CD14-positive monocyte (primary cell): ENCODE measurements at regions not wholly inside any gene's neighbourhood (a gene's known extent, or its start where the extent isn't known, plus 50 kb on each side); places are given as distances from the start of the nearest gene placed in this dataset.

Experiments used
- DNase-seq, 3 donors: peaks; one replicate each; pipeline ENCODE4 v3.0.0-alpha.2; 2011 to 2022
- H2AFZ ChIP-seq: 2 replicates; pipeline ENCODE4 v1.6.0; 2012; ENCODE audit warnings: mild to moderate bottlenecking, low read depth, low read length, inconsistent platforms; ENCODE audit not compliant: insufficient read depth, poor library complexity, severe bottlenecking
- H3K27ac ChIP-seq, 2 donors: 1 replicate in 1 of 2; 2 replicates in 1 of 2; pipeline ENCODE4 v1.5.1; 2012 to 2013; ENCODE audit warnings: low read length in 2 of 2, control low read depth in 1 of 2, inconsistent platforms in 1 of 2, low read depth in 1 of 2, mild to moderate bottlenecking in 1 of 2
- H3K27me3 ChIP-seq, 2 donors: one replicate each; pipeline versions ENCODE4 v1.6.0 to v1.6.1; 2011 to 2013; ENCODE audit warnings: low read length in 2 of 2; ENCODE audit not compliant: control insufficient read depth in 2 of 2, insufficient read depth in 2 of 2
- H3K36me3 ChIP-seq, 2 donors: replicated peaks in 1 of 2; 1 replicate in 1 of 2; 2 replicates in 1 of 2; pipeline versions ENCODE4 v1.5.1 to v1.6.1; 2012 to 2013; ENCODE audit warnings: low read length in 2 of 2, control low read depth in 1 of 2, inconsistent platforms in 1 of 2, mild to moderate bottlenecking in 1 of 2; ENCODE audit not compliant: insufficient read depth in 2 of 2, control insufficient read depth in 1 of 2
- H3K4me1 ChIP-seq, 2 donors: 1 replicate in 1 of 2; 2 replicates in 1 of 2; pipeline versions ENCODE4 v1.5.1 to v1.6.1; 2012 to 2013; ENCODE audit warnings: low read length in 2 of 2, control low read depth in 1 of 2, inconsistent platforms in 1 of 2, mild to moderate bottlenecking in 1 of 2, moderate library complexity in 1 of 2; ENCODE audit not compliant: insufficient read depth in 2 of 2, control insufficient read depth in 1 of 2
- H3K4me2 ChIP-seq: replicated peaks from 2 replicates; pipeline ENCODE3; 2012; ENCODE audit warnings: low read length, moderate library complexity, mild to moderate bottlenecking; ENCODE audit not compliant: poor library complexity, severe bottlenecking; ENCODE audit errors: extremely low read depth
- H3K4me3 ChIP-seq, 3 experiments: fragments of 200-600 bp in 1 of 3; sonication (generic) in 1 of 3; replicated peaks in 1 of 3; 1 replicate in 2 of 3; 2 replicates in 1 of 3; pipeline ENCODE4 v1.5.1; 2011 to 2013; ENCODE audit warnings: low read length in 3 of 3, mild to moderate bottlenecking in 3 of 3, control low read depth in 2 of 3, low read depth in 2 of 3, inconsistent platforms in 1 of 3, moderate library complexity in 1 of 3
- H3K79me2 ChIP-seq: 2 replicates; pipeline ENCODE4 v1.6.0; 2012; ENCODE audit warnings: mild to moderate bottlenecking, control low read depth, inconsistent platforms, low read length, moderate library complexity; ENCODE audit not compliant: insufficient read depth
- H3K9ac ChIP-seq: 2 replicates; pipeline ENCODE4 v1.6.0; 2017; ENCODE audit warnings: low read length, mild to moderate bottlenecking; ENCODE audit not compliant: insufficient read depth, poor library complexity, severe bottlenecking
- H3K9me3 ChIP-seq, 2 donors: replicated peaks in 1 of 2; 1 replicate in 1 of 2; 2 replicates in 1 of 2; pipeline versions ENCODE4 v1.5.1 to v1.6.1; 2012 to 2013; ENCODE audit warnings: low read length in 2 of 2, control low read depth in 1 of 2; ENCODE audit not compliant: control insufficient read depth in 1 of 2, insufficient read depth in 1 of 2
- H4K20me1 ChIP-seq: 2 replicates; pipeline ENCODE4 v1.6.0; 2012; ENCODE audit warnings: mild to moderate bottlenecking, low read length, control low read depth, moderate library complexity; ENCODE audit not compliant: insufficient read depth
- H3K27ac Mint-ChIP-seq, 7 donors: one replicate each; pipeline ENCODE4 v1.8.0; 2020; ENCODE audit warnings: mild to moderate bottlenecking in 7 of 7, mixed read lengths in 7 of 7, moderate library complexity in 6 of 7, inconsistent platforms in 2 of 7
- H3K27me3 Mint-ChIP-seq, 3 donors: one replicate each; pipeline ENCODE4 v1.8.0; 2021 to 2022; ENCODE audit warnings: low read depth in 3 of 3, mild to moderate bottlenecking in 3 of 3, mixed read lengths in 3 of 3, moderate library complexity in 3 of 3, inconsistent platforms in 1 of 3
- H3K36me3 Mint-ChIP-seq, 2 donors: one replicate each; pipeline ENCODE4 v1.8.0; 2020; ENCODE audit warnings: mixed read lengths in 2 of 2, inconsistent platforms in 1 of 2, mild to moderate bottlenecking in 1 of 2
- H3K4me1 Mint-ChIP-seq: one replicate; pipeline ENCODE4 v1.8.0; 2020; ENCODE audit warnings: mild to moderate bottlenecking, mixed read lengths
- H3K4me3 Mint-ChIP-seq, 2 donors: one replicate each; pipeline ENCODE4 v1.8.0; 2020; ENCODE audit warnings: mild to moderate bottlenecking in 2 of 2, mixed read lengths in 2 of 2, moderate library complexity in 1 of 2
- H3K9me3 Mint-ChIP-seq, 7 donors: one replicate each; pipeline ENCODE4 v1.8.0; 2020 to 2022; ENCODE audit warnings: mixed read lengths in 7 of 7, mild to moderate bottlenecking in 6 of 7, moderate library complexity in 6 of 7, inconsistent platforms in 2 of 7
- CTCF ChIP-seq: fragments of 200-600 bp; IDR thresholded peaks from one replicate; pipeline ENCODE4 v1.8.0; 2022; ENCODE audit warnings: antibody characterized with exemption, mild to moderate bottlenecking
- WGBS: methylation state at CpG from one replicate; pipeline ENCODE4 v1.1.5; 2013; ENCODE audit warnings: missing lambda C conversion rate; ENCODE audit not compliant: insufficient coverage; 5-methylcytosine and 5-hydroxymethylcytosine counted together
- intact Hi-C, 2 donors: fragments of 100-400 bp; cut with micrococcal nuclease; formaldehyde crosslinking; loops; one replicate each; pipeline versions ENCODE4 v1.15.0 to v1.15.1; 2023

GRCh38 chr6:98037571-98037970 lies 754.6 kb upstream of the MMS22L start:
- Mint-ChIP-seq H3K4me1 (no peaks in the 10 kb centered on the region), H3K4me3 (no peak overlapping the region), H3K27me3 (peaks cover 0 to 1% (median 0%) of the 10 kb centered on the region in 3 donors), H3K36me3 (no peaks in the 10 kb centered on the region), H3K27ac (no peak overlapping the region), H3K9me3 (no peaks in the 10 kb centered on the region)
- H3K36me3 ChIP-seq, result no peaks in the 10 kb centered on the region
- TF ChIP-seq CTCF, result no peak
- no peak overlapping the region for H3K27ac ChIP-seq
- no peak overlapping the region for H2AFZ ChIP-seq
- no peaks in the 10 kb centered on the region for H3K9me3 ChIP-seq
- no peaks in the 10 kb centered on the region for H3K4me1 ChIP-seq
- no peak overlapping the region for H3K9ac ChIP-seq
- H3K27me3 ChIP-seq, result no peaks in the 10 kb centered on the region
- 73% methylated on average over 2 of the region's 6 CpGs for WGBS
- intact Hi-C loops, result no loop called here
- H3K4me3 ChIP-seq, result no peak overlapping the region
- no peaks in the 10 kb centered on the region for H4K20me1 ChIP-seq
- no peak overlapping the region for H3K4me2 ChIP-seq
- no peaks in the 10 kb centered on the region for H3K79me2 ChIP-seq
- DNase-seq, result no peak

DNA sequence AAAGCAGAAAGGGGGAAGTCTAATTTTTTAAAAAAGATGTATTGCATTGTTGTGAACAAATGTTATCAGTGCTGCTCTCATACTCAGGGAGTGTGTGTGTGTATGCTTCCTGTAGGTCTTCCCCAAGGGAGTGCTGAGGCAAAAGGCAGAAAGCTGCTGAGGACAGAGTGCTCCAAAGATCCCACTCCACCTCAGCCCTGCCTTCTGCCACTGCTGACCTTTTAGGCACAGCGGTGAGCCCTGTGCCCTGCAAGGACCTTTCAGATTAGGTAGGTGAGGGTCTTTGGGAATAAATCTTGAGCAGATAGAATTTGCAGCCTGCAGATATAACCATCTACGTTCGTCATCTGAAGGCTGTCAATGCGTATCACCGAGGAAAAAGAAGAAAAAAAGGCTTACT lies 756.4 kb upstream of the MMS22L start:
- no peaks in the 10 kb centered on the region for H3K4me1 ChIP-seq
- WGBS, result 53% methylated on average over 5 of the region's 5 CpGs
- H3K4me3 ChIP-seq, result no peak overlapping the region
- no peaks in the 10 kb centered on the region for H3K79me2 ChIP-seq
- H3K36me3 ChIP-seq, result no peaks in the 10 kb centered on the region
- Mint-ChIP-seq H3K27ac (no peak overlapping the region), H3K9me3 (no peaks in the 10 kb centered on the region), H3K27me3 (peaks cover 0 to 1% (median 0%) of the 10 kb centered on the region in 3 donors), H3K4me3 (no peak overlapping the region), H3K36me3 (no peaks in the 10 kb centered on the region), H3K4me1 (no peaks in the 10 kb centered on the region)
- no peaks in the 10 kb centered on the region for H3K9me3 ChIP-seq
- no peak overlapping the region for H3K4me2 ChIP-seq
- H3K27ac ChIP-seq, result no peak overlapping the region
- H3K9ac ChIP-seq, result no peak overlapping the region
- DNase-seq, result no peak
- no peaks in the 10 kb centered on the region for H3K27me3 ChIP-seq
- H4K20me1 ChIP-seq, result no peaks in the 10 kb centered on the region
- intact Hi-C loops, result no loop called here
- H2AFZ ChIP-seq, result no peak overlapping the region
- no peak for TF ChIP-seq CTCF
